Natural killer cell (primary cell): ENCODE measurements at regions not wholly inside any gene's neighbourhood (a gene's known extent, or its start where the extent isn't known, plus 50 kb on each side); places are given as distances from the start of the nearest gene placed in this dataset.
"Not testable (repeated sequence)": the region's sequence is repeated elsewhere in the genome, so short reads cannot be mapped to it uniquely, and the experiment has no call there.

Experiments
- ATAC-seq, 3 donors: fragments of 150-1000 bp in 2 of 3; fragments of 200-7000 bp in 1 of 3; cut with Tn5 transposase; 1 replicate in 1 of 3; 2 replicates in 2 of 3; pipeline ENCODE4 v1.10.0; 2021; ENCODE audit warnings: mild to moderate bottlenecking in 2 of 3, moderate library complexity in 2 of 3
- DNase-seq, 2 donors: peaks; one replicate each; pipeline versions ENCODE4 v3.0.0 to v3.0.0-alpha.2; 2013 to 2021; ENCODE audit warnings: mixed read lengths in 1 of 2
- H3K27ac ChIP-seq: one replicate; pipeline ENCODE4 v1.5.1; 2013; ENCODE audit warnings: mild to moderate bottlenecking, low read length
- H3K27me3 ChIP-seq: one replicate; pipeline ENCODE4 v1.6.1; 2013; ENCODE audit warnings: low read length; ENCODE audit not compliant: control insufficient read depth, insufficient read depth
- H3K36me3 ChIP-seq: one replicate; pipeline ENCODE4 v1.6.1; 2013; ENCODE audit warnings: low read length; ENCODE audit not compliant: control insufficient read depth, insufficient read depth
- H3K4me1 ChIP-seq: one replicate; pipeline ENCODE4 v1.6.1; 2013; ENCODE audit warnings: low read length; ENCODE audit not compliant: control insufficient read depth, insufficient read depth
- H3K4me3 ChIP-seq: one replicate; pipeline ENCODE4 v1.5.1; 2013; ENCODE audit warnings: low read length
- H3K9me3 ChIP-seq: one replicate; pipeline ENCODE4 v1.6.1; 2013; ENCODE audit warnings: low read length; ENCODE audit not compliant: control insufficient read depth, insufficient read depth
- H3K27ac Mint-ChIP-seq, 2 donors: one replicate each; pipeline ENCODE4 v1.8.0; 2022; ENCODE audit warnings: mild to moderate bottlenecking in 2 of 2, mixed read lengths in 2 of 2, moderate library complexity in 1 of 2
- H3K27me3 Mint-ChIP-seq, 2 donors: one replicate each; pipeline ENCODE4 v1.8.0; 2022; ENCODE audit warnings: low read depth in 2 of 2, mixed read lengths in 2 of 2
- H3K36me3 Mint-ChIP-seq: one replicate; pipeline ENCODE4 v1.8.0; 2022; ENCODE audit warnings: mixed read lengths
- H3K4me1 Mint-ChIP-seq, 2 donors: one replicate each; pipeline ENCODE4 v1.8.0; 2022; ENCODE audit warnings: mixed read lengths in 2 of 2
- H3K4me3 Mint-ChIP-seq: one replicate; pipeline ENCODE4 v1.8.0; 2022; ENCODE audit warnings: mild to moderate bottlenecking, moderate library complexity, mixed read lengths
- H3K9me3 Mint-ChIP-seq, 2 donors: one replicate each; pipeline ENCODE4 v1.8.0; 2022; ENCODE audit warnings: mixed read lengths in 2 of 2
- WGBS: methylation state at CpG from one replicate; pipeline ENCODE4 v1.1.7; 2013; ENCODE audit warnings: missing lambda C conversion rate; ENCODE audit not compliant: insufficient coverage; 5-methylcytosine and 5-hydroxymethylcytosine counted together
- intact Hi-C: fragments of 100-400 bp; cut with micrococcal nuclease; formaldehyde crosslinking; loops from one replicate; pipeline ENCODE4 v1.14.2; 2022
- TF ChIP-seq, protein P1 (sequence below): fragments of 200-600 bp; IDR thresholded peaks from one replicate; pipeline ENCODE4 v1.8.0; 2022; ENCODE audit warnings: antibody characterized with exemption

DNA sequence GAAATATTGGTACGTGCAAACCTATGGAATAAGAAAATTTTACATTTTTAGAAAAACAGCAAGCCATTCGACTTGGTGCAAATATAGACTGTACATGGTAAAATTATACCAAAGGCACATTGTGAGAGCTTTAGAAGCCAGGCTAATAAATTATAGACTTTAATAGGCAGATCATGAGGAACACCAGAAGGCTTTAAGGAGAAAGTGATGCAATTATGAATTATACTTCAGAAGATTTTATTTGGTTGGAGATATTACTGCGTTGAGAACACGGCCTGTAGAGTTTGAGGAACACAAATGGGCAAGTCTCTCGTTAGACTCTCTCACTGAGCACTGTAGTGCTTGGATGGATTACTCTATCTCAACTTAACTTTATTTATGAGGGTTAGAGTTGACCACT, 141.7 kb downstream of the MACC1 start:
- 93% methylated on average over 5 of the region's 5 CpGs for WGBS
- intact Hi-C loops = no loop called here
- ATAC-seq = no peak
- H3K27ac ChIP-seq = no peak overlapping the region
- Mint-ChIP-seq H3K4me1 (no peaks in the 10 kb centered on the region), H3K27me3 (no peaks in the 10 kb centered on the region), H3K27ac (no peak overlapping the region), H3K4me3 (no peak overlapping the region), H3K9me3 (peaks cover 3 to 5% of the 10 kb centered on the region in 2 donors), H3K36me3 (no peaks in the 10 kb centered on the region)
- no peaks in the 10 kb centered on the region for H3K4me1 ChIP-seq
- DNase-seq = no peak
- TF ChIP-seq, protein P1, sequence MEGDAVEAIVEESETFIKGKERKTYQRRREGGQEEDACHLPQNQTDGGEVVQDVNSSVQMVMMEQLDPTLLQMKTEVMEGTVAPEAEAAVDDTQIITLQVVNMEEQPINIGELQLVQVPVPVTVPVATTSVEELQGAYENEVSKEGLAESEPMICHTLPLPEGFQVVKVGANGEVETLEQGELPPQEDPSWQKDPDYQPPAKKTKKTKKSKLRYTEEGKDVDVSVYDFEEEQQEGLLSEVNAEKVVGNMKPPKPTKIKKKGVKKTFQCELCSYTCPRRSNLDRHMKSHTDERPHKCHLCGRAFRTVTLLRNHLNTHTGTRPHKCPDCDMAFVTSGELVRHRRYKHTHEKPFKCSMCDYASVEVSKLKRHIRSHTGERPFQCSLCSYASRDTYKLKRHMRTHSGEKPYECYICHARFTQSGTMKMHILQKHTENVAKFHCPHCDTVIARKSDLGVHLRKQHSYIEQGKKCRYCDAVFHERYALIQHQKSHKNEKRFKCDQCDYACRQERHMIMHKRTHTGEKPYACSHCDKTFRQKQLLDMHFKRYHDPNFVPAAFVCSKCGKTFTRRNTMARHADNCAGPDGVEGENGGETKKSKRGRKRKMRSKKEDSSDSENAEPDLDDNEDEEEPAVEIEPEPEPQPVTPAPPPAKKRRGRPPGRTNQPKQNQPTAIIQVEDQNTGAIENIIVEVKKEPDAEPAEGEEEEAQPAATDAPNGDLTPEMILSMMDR = no peak
- H3K9me3 ChIP-seq = no peaks in the 10 kb centered on the region
- no peaks in the 10 kb centered on the region for H3K27me3 ChIP-seq
- no peaks in the 10 kb centered on the region for H3K36me3 ChIP-seq
- H3K4me3 ChIP-seq = no peak overlapping the region

DNA sequence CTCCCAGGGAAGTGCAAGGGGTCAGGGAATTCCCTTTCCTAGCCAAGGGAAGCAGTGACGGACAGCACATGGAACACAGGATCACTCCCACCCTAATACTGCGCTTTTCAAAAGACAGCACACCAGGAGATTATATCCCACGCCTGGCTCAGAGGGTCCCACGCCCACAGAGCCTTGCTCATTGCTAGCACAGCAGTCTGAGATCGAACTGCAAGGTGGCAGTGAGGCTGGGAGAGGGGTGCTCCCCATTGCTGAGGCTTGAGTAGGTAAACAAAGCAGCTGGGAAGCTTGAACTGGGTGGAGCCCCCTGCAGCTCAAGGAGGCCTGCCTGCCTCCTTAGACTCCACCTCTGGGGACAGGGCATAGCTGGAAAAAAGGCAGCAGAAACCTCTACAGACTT, 149.2 kb downstream of the MACC1 start:
- H3K27me3 Mint-ChIP-seq, H3K27ac Mint-ChIP-seq, H3K36me3 ChIP-seq, H3K9me3 ChIP-seq, ATAC-seq, DNase-seq, H3K4me1 ChIP-seq, H3K27me3 ChIP-seq, H3K27ac ChIP-seq, H3K4me1 Mint-ChIP-seq, intact Hi-C loops, H3K4me3 ChIP-seq, H3K36me3 Mint-ChIP-seq, H3K4me3 Mint-ChIP-seq: not testable (repeated sequence)
- 82% methylated on average over 5 of the region's 5 CpGs for WGBS
- peaks cover 5 to 12% of the 10 kb centered on the region in 2 donors for H3K9me3 Mint-ChIP-seq

DNA sequence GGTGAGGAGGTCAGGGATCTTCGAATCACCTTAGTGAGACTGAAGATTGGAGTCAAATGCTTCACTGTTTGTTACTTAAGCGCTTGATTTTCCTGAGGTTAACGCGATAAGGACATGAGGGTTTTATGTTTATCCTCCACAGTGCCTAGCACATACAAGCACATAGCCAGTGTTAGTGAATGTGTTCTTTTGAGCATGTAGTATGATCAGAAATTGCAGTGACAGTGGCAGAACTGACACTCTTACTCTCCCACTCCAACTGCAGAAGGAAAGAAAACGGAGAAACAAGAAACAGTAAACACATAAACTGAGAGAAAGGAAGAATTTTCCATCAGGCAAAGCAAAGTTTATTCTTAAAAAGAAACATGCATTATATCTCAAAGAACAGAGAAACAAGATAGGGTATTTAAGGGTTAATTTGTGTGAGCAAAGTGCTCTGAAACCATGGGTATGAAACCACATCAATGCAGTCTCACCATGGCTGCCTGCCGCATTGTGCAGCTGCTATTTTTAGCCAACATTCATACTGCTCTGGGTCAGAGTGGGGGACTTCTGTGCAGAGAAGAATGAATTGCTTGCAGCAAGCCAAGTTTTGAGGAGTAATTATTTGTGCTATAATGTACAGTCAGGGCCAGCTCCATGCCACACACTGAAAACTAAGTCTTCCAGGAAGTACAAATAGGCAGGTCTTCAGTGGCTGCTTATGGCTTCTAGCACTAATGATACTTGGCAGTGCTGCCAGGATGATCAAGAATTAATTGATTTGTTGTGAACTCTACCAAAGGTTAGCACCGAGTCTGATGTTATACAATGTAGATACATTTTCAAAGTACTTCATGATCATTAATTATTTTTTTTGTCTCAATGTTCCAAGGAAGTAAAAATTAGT, 152.0 kb downstream of the MACC1 start:
- ATAC-seq = no peak
- Mint-ChIP-seq H3K9me3 (peaks cover 3 to 9% of the 10 kb centered on the region in 2 donors), H3K4me3 (no peak overlapping the region), H3K36me3 (no peaks in the 10 kb centered on the region), H3K27ac (no peak overlapping the region), H3K27me3 (no peaks in the 10 kb centered on the region), H3K4me1 (peaks cover 0 to 6% of the 10 kb centered on the region in 2 donors)
- Histone ChIP-seq H3K27me3 (no peaks in the 10 kb centered on the region), H3K4me1 (no peaks in the 10 kb centered on the region), H3K27ac (no peak overlapping the region), H3K9me3 (peaks cover 4% of the 10 kb centered on the region), H3K36me3 (no peaks in the 10 kb centered on the region), H3K4me3 (no peak overlapping the region)
- WGBS = 38% methylated on average over 2 of the region's 7 CpGs
- TF ChIP-seq, protein P1 = no peak
- peak in 1 of 2 donors; percentile 1 for DNase-seq
- intact Hi-C loops = no loop called here

DNA sequence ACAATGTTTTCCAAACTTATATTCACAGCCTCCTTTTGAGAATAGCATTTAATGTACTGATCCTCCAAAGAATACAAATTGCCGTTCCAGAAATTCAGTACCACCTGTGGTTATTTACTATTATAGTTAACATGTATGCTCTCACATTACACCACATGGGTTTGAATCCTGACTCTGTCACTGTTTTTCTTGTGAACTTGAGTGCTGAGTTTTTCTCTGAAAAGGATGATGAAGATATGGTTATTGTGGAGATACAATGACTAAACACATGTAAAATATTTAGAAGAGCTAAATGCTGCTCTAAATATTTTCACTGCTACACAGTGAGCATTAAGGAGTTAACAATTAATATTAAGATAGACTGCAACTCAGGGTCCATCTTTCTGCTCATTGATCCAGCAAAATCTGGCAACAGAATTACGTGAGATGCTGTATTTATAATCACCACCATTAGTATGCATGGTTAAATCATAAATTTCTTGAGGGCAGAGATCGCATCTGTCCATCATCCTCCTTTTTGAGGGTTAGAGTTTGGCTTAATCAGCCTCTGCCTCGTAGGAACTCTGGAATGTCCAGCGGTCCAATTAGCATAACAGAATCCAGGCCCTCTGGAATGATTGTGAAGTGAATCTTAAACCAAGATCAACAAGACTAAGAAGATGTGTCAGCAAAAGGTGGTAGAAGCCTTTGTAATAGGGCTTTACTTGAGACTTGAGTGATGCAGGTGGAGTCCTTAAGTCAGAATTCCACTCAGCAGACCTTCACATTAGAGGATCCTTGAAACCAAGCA, 152.8 kb downstream of the MACC1 start:
- WGBS = 91% methylated on average over 4 of the region's 5 CpGs
- Histone ChIP-seq H3K27ac (no peak overlapping the region), H3K36me3 (no peaks in the 10 kb centered on the region), H3K4me1 (no peaks in the 10 kb centered on the region), H3K27me3 (no peaks in the 10 kb centered on the region), H3K4me3 (no peak overlapping the region), H3K9me3 (peaks cover 4% of the 10 kb centered on the region)
- Mint-ChIP-seq H3K9me3 (peaks cover 3 to 9% of the 10 kb centered on the region in 2 donors), H3K4me3 (no peak overlapping the region), H3K4me1 (peaks cover 0 to 6% of the 10 kb centered on the region in 2 donors), H3K27me3 (no peaks in the 10 kb centered on the region), H3K27ac (no peak overlapping the region), H3K36me3 (no peaks in the 10 kb centered on the region)
- intact Hi-C loops = no loop called here
- no peak for DNase-seq
- no peak for ATAC-seq
- TF ChIP-seq, protein P1 = no peak
